ENCODE measurements at regions not wholly inside any gene's neighbourhood (a gene's known extent, or its start where the extent isn't known, plus 50 kb on each side); places are given as distances from the start of the nearest gene placed in this dataset.

GRCh38 chr16:54438469-54438868 is 151.9 kb upstream of the IRX3 start:
- DNase-seq (ENCODE audit: low spot score) = no peak

GRCh38 chr16:54437921-54438320 is 151.3 kb upstream of the IRX3 start:
- no peak for DNase-seq (ENCODE audit: low spot score)

GRCh38 chr16:54437401-54437800 is 150.8 kb upstream of the IRX3 start:
- no peak for DNase-seq (ENCODE audit: low spot score)

GRCh38 chr16:54436346-54436745 is 149.8 kb upstream of the IRX3 start:
- DNase-seq (ENCODE audit: low spot score) = no peak

GRCh38 chr16:54434859-54435258 is 148.3 kb upstream of the IRX3 start:
- DNase-seq (ENCODE audit: low spot score) = no peak

- no peak for DNase-seq (ENCODE audit: low spot score)
These were observed 146.3 kb upstream of the IRX3 start for GRCh38 chr16:54432897-54433229.

- DNase-seq (ENCODE audit: low spot score) = no peak
These were observed 145.7 kb upstream of the IRX3 start for GRCh38 chr16:54431997-54432896.

- DNase-seq (ENCODE audit: low spot score) = peak; percentile 61
These were observed 144.7 kb upstream of the IRX3 start for GRCh38 chr16:54431041-54431996.

- peak; percentile 84 for DNase-seq (ENCODE audit: low spot score)
These were observed 144.0 kb upstream of the IRX3 start for GRCh38 chr16:54430491-54431030.

- DNase-seq (ENCODE audit: low spot score) = no peak
These were observed 142.4 kb upstream of the IRX3 start for GRCh38 chr16:54429029-54429428.

GRCh38 chr16:54426553-54426849 is 139.9 kb upstream of the IRX3 start:
- no peak for DNase-seq (ENCODE audit: low spot score)

- no peak for DNase-seq (ENCODE audit: low spot score)
These were observed 139.3 kb upstream of the IRX3 start for GRCh38 chr16:54425681-54426552.

- DNase-seq (ENCODE audit: low spot score) = no peak
These were observed 138.5 kb upstream of the IRX3 start for GRCh38 chr16:54425068-54425467.

- no peak for DNase-seq (ENCODE audit: low spot score)
These were observed 137.5 kb upstream of the IRX3 start for GRCh38 chr16:54424043-54424451.

GRCh38 chr16:54422569-54422978 is 136.0 kb upstream of the IRX3 start:
- no peak for DNase-seq (ENCODE audit: low spot score)

GRCh38 chr16:54422159-54422558 is 135.6 kb upstream of the IRX3 start:
- DNase-seq (ENCODE audit: low spot score) = no peak

GRCh38 chr16:54421220-54421619 is 134.6 kb upstream of the IRX3 start:
- no peak for DNase-seq (ENCODE audit: low spot score)

GRCh38 chr16:54418903-54419302 is 132.3 kb upstream of the IRX3 start:
- no peak for DNase-seq (ENCODE audit: low spot score)

- no peak for DNase-seq (ENCODE audit: low spot score)
These were observed 130.8 kb upstream of the IRX3 start for GRCh38 chr16:54417384-54417783.

GRCh38 chr16:54414671-54415070 is 128.1 kb upstream of the IRX3 start:
- DNase-seq (ENCODE audit: low spot score) = no peak

GRCh38 chr16:54412777-54413455 is 126.3 kb upstream of the IRX3 start:
- no peak for DNase-seq (ENCODE audit: low spot score)

Data from AG08395 (cell line).